H1 (cell line): ENCODE measurements at regions not wholly inside any gene's neighbourhood (a gene's known extent, or its start where the extent isn't known, plus 50 kb on each side); places are given as distances from the start of the nearest gene placed in this dataset.

Source experiments
- CTCF ChIA-PET: fragments of 300-600 bp; sonication (Branson Sonifier 250); formaldehyde crosslinking; loops from one replicate; lab custom pipeline; 2021; ENCODE audit not compliant: partially characterized antibody; lab: Charles Lee
- POLR2A ChIA-PET: fragments of 300-600 bp; sonication (Branson Sonifier 250); formaldehyde crosslinking; loops from one replicate; lab custom pipeline; 2021; ENCODE audit warnings: inconsistent platforms; ENCODE audit not compliant: partially characterized antibody; lab: Charles Lee
- DNase-seq, 2 experiments: peaks; one replicate each; pipeline versions ENCODE4 v3.0.0 to v3.0.0-alpha.2; 2010 to 2022; ENCODE audit warnings: low spot score in 2 of 2, low read depth in 1 of 2, mixed read lengths in 1 of 2
- FAIRE-seq: peaks from 2 replicates; lab custom pipeline; 2011; peaks lifted over from hg19 to GRCh38; lab: Jason Lieb, UNC
- H2AFZ ChIP-seq: 2 replicates; pipeline ENCODE4 v1.8.1; 2012; ENCODE audit warnings: low read length, inconsistent platforms
- H2AK5ac ChIP-seq: 2 replicates; pipeline ENCODE4 v1.6.1; 2013; ENCODE audit warnings: low read depth, low read length
- H2BK120ac ChIP-seq: replicated peaks from 2 replicates; pipeline ENCODE3; 2013; ENCODE audit warnings: low read depth, low read length, inconsistent platforms
- H2BK12ac ChIP-seq: 2 replicates; pipeline ENCODE4 v1.6.1; 2013; ENCODE audit warnings: low read depth, low read length
- H2BK15ac ChIP-seq: 2 replicates; pipeline ENCODE4 v1.6.1; 2013; ENCODE audit warnings: low read length
- H2BK20ac ChIP-seq: 2 replicates; pipeline ENCODE4 v1.6.1; 2013; ENCODE audit warnings: low read length
- H2BK5ac ChIP-seq: 2 replicates; pipeline ENCODE4 v1.6.1; 2013; ENCODE audit warnings: low read depth, low read length
- H3K14ac ChIP-seq: 2 replicates; pipeline ENCODE4 v1.6.1; 2013; ENCODE audit warnings: inconsistent platforms; ENCODE audit not compliant: insufficient read length
- H3K18ac ChIP-seq: 2 replicates; pipeline ENCODE4 v1.6.1; 2013; ENCODE audit warnings: low read length; ENCODE audit errors: extremely low read depth
- H3K23ac ChIP-seq: 2 replicates; pipeline ENCODE4 v1.6.1; 2013; ENCODE audit warnings: inconsistent platforms; ENCODE audit not compliant: insufficient read length
- H3K23me2 ChIP-seq: 2 replicates; pipeline ENCODE4 v1.6.1; 2013; ENCODE audit warnings: low read depth, low read length
- H3K27ac ChIP-seq: 2 replicates; pipeline ENCODE4 v1.6.1; 2011; ENCODE audit warnings: low read depth, low read length, inconsistent platforms
- H3K27me3 ChIP-seq, 4 experiments: replicated peaks in 1 of 4; 1 replicate in 1 of 4; 2 replicates in 3 of 4; pipeline versions ENCODE4 v1.6.1 to v1.8.1; 2011 to 2013; ENCODE audit warnings: low read length in 3 of 4, mild to moderate bottlenecking in 3 of 4, inconsistent platforms in 2 of 4, mixed read lengths in 2 of 4, moderate library complexity in 1 of 4; ENCODE audit not compliant: control insufficient read depth in 3 of 4, insufficient read depth in 3 of 4; ENCODE audit errors: extremely low read depth in 1 of 4
- H3K36me3 ChIP-seq, 4 experiments: 2 replicates each; pipeline versions ENCODE4 v1.6.1 to v1.8.1; 2011 to 2013; ENCODE audit warnings: mild to moderate bottlenecking in 4 of 4, low read length in 3 of 4, moderate library complexity in 2 of 4, control low read depth in 1 of 4, inconsistent platforms in 1 of 4; ENCODE audit not compliant: insufficient read depth in 4 of 4, control insufficient read depth in 2 of 4
- H3K4ac ChIP-seq: replicated peaks from 2 replicates; pipeline ENCODE3; 2013; ENCODE audit warnings: low read length, low read depth, mixed read lengths, inconsistent platforms; ENCODE audit not compliant: insufficient read length
- H3K4me1 ChIP-seq, 4 experiments: replicated peaks in 1 of 4; 1 replicate in 1 of 4; 2 replicates in 3 of 4; pipeline versions ENCODE4 v1.6.1 to v1.8.1; 2011 to 2013; ENCODE audit warnings: low read length in 3 of 4, inconsistent platforms in 2 of 4, mixed read lengths in 1 of 4; ENCODE audit not compliant: insufficient read depth in 4 of 4, control insufficient read depth in 3 of 4
- H3K4me2 ChIP-seq, 2 experiments: 2 replicates each; pipeline versions ENCODE4 v1.6.1 to v1.8.1; 2011 to 2013; ENCODE audit warnings: low read depth in 2 of 2, low read length in 2 of 2, control low read depth in 1 of 2, inconsistent platforms in 1 of 2, mild to moderate bottlenecking in 1 of 2; ENCODE audit not compliant: insufficient read depth in 1 of 2
- H3K4me3 ChIP-seq, 4 experiments: fragments of 200-600, 300-600 bp in 1 of 4; sonication (generic), shearing (Covaris generic), sonication (Bioruptor Twin) in 1 of 4; 2 replicates each; pipeline versions ENCODE4 v1.5.1 to v1.8.1; 2011 to 2016; ENCODE audit warnings: low read length in 4 of 4, low read depth in 3 of 4, control low read depth in 2 of 4, inconsistent platforms in 2 of 4, mild to moderate bottlenecking in 2 of 4, mixed read lengths in 1 of 4, moderate library complexity in 1 of 4; ENCODE audit not compliant: insufficient read depth in 2 of 4; ENCODE audit errors: extremely low read depth in 1 of 4
- H3K56ac ChIP-seq: replicated peaks from 2 replicates; pipeline ENCODE3; 2013; ENCODE audit warnings: low read depth, mild to moderate bottlenecking, mixed read lengths, low read length, inconsistent platforms; ENCODE audit not compliant: insufficient read length
- H3K79me1 ChIP-seq: 2 replicates; pipeline ENCODE4 v1.6.1; 2013; ENCODE audit warnings: low read depth, low read length, control low read depth
- H3K79me2 ChIP-seq, 2 experiments: 2 replicates each; pipeline versions ENCODE4 v1.6.1 to v1.8.1; 2012 to 2013; ENCODE audit warnings: low read length in 2 of 2, mild to moderate bottlenecking in 2 of 2, inconsistent platforms in 1 of 2; ENCODE audit not compliant: insufficient read depth in 2 of 2, control insufficient read depth in 1 of 2
- H3K9ac ChIP-seq, 4 experiments: replicated peaks in 1 of 4; 1 replicate in 1 of 4; 2 replicates in 3 of 4; pipeline versions ENCODE4 v1.6.1 to v1.8.1; 2011 to 2013; ENCODE audit warnings: low read depth in 3 of 4, low read length in 3 of 4, control low read depth in 2 of 4, mild to moderate bottlenecking in 2 of 4, moderate library complexity in 2 of 4, inconsistent platforms in 1 of 4; ENCODE audit errors: extremely low read depth in 1 of 4
- H3K9me3 ChIP-seq, 2 experiments: 2 replicates each; pipeline versions ENCODE4 v1.6.1 to v1.8.1; 2012 to 2013; ENCODE audit warnings: mild to moderate bottlenecking in 2 of 2, moderate library complexity in 2 of 2, control low read depth in 1 of 2, inconsistent platforms in 1 of 2, low read depth in 1 of 2, low read length in 1 of 2, mixed read lengths in 1 of 2; ENCODE audit not compliant: insufficient read depth in 2 of 2
- H4K20me1 ChIP-seq, 2 experiments: replicated peaks in 1 of 2; 2 replicates each; pipeline versions ENCODE3 to v1.8.1; 2011 to 2013; ENCODE audit warnings: inconsistent platforms in 2 of 2, low read length in 2 of 2, mild to moderate bottlenecking in 1 of 2; ENCODE audit not compliant: insufficient read depth in 2 of 2, control insufficient read depth in 1 of 2
- H4K5ac ChIP-seq: 2 replicates; pipeline ENCODE4 v1.6.1; 2013; ENCODE audit warnings: low read length, low read depth, mixed read lengths, inconsistent platforms; ENCODE audit not compliant: insufficient read length
- H4K8ac ChIP-seq: 2 replicates; pipeline ENCODE4 v1.8.0; 2013; ENCODE audit warnings: mild to moderate bottlenecking, moderate library complexity, low read length, inconsistent platforms; ENCODE audit not compliant: insufficient read depth; ENCODE audit errors: extremely low read depth
- H4K91ac ChIP-seq: replicated peaks from 2 replicates; pipeline ENCODE3; 2013; ENCODE audit warnings: low read length, mixed read lengths, inconsistent platforms; ENCODE audit not compliant: insufficient read length
- CHD1 ChIP-seq: IDR thresholded peaks from 2 replicates; pipeline ENCODE4 v1.6.1; 2012; ENCODE audit warnings: low read depth, low read length, improper control_type of control experiment
- EP300 ChIP-seq, 2 experiments: IDR thresholded peaks; 1 replicate in 1 of 2; 2 replicates in 1 of 2; pipeline ENCODE4 v1.6.1; 2011 to 2012; ENCODE audit warnings: low read depth in 2 of 2, low read length in 2 of 2, mild to moderate bottlenecking in 2 of 2, borderline replicate concordance in 1 of 2, inconsistent platforms in 1 of 2, moderate library complexity in 1 of 2
- GABPA ChIP-seq: IDR thresholded peaks from 2 replicates; pipeline ENCODE4 v1.6.1; 2011; ENCODE audit warnings: mild to moderate bottlenecking, low read length, moderate library complexity, borderline replicate concordance; ENCODE audit not compliant: insufficient read depth
- POLR2A ChIP-seq, 2 experiments: IDR thresholded peaks; 1 replicate in 1 of 2; 2 replicates in 1 of 2; pipeline ENCODE4 v1.6.1; 2011; ENCODE audit warnings: low read depth in 2 of 2, low read length in 2 of 2, mild to moderate bottlenecking in 2 of 2; ENCODE audit errors: control extremely low read depth in 1 of 2
- RAD21 ChIP-seq, 2 experiments: IDR thresholded peaks in 1 of 2; conservative IDR thresholded peaks in 1 of 2; 2 replicates each; pipeline ENCODE4 v1.6.1; 2011; ENCODE audit warnings: low read depth in 2 of 2, low read length in 2 of 2, improper control_type of control experiment in 1 of 2, inconsistent platforms in 1 of 2, mild to moderate bottlenecking in 1 of 2, moderate library complexity in 1 of 2
- SP1 ChIP-seq: IDR thresholded peaks from 2 replicates; pipeline ENCODE4 v1.6.1; 2011; ENCODE audit warnings: low read depth, low read length
- SRF ChIP-seq: IDR thresholded peaks from 2 replicates; pipeline ENCODE4 v1.6.1; 2011; ENCODE audit warnings: mild to moderate bottlenecking, low read depth, low read length, moderate library complexity
- YY1 ChIP-seq: IDR thresholded peaks from 2 replicates; pipeline ENCODE4 v1.6.1; 2011; ENCODE audit warnings: low read depth, mild to moderate bottlenecking, low read length
- WGBS, 2 experiments: shearing (Covaris generic) in 1 of 2; methylation state at CpG; one replicate each; pipeline versions ENCODE4 v1.1.6 to v1.1.7; 2013 to 2015; ENCODE audit warnings: low lambda C conversion rate in 2 of 2, mixed read lengths in 2 of 2, inconsistent platforms in 1 of 2, low coverage in 1 of 2, missing lambda C conversion rate in 1 of 2; ENCODE audit not compliant: insufficient replicate concordance in 2 of 2, insufficient coverage in 1 of 2, insufficient read length in 1 of 2; ENCODE audit errors: extremely low coverage in 1 of 2, missing lambda C conversion rate in 1 of 2; 5-methylcytosine and 5-hydroxymethylcytosine counted together
- TF ChIP-seq, protein P1 (sequence below): IDR thresholded peaks from 2 replicates; pipeline ENCODE4 v1.6.1; 2012; ENCODE audit warnings: inconsistent platforms

DNA sequence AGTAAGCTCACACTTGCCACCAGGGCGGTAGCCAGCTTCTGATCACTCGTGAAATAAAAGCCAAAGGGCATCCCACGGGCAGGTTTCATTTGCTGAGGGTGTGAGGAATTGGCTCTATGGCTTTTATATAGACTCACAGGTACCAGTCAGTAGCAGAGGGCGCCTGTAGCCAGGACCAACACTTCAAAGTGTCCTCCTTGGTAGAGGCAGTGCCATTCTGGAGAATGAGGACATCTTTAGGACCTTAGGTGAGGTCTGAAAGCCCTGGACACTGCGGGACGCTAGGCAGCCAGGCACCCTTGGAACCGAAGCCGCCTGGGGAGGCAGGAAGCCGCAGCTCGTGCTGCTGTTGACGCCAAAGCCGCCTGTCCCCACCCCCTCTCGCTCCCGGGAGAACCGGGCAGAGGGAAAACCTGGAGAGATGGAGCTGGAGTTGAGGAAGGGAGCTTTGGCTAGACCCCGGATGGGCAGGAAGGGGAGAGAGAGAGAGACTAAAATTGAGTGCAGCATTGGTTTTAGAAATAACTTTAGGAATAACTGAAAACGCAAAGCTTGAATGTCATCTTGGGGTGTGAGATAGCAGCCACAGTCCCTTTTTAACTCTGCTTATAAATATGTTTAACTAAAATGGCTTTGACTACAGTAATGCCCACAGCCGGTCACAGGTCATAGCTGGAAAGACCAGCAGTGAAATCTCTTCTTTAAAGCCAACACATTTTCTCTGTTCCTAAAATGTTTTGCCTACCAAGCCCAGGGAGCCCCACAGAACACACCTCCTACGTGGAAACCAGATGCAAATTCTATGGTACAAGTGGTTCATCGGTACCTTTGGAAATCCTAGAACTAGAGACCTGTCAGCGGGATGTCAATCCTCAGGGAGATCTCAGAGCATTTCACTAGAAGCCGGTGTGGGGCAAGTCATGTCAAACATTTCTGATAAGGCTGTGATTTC is 128.5 kb upstream of the CDYL start:
- Histone ChIP-seq H3K9ac (peak overlapping the region in 1 of 4 experiments; percentile 29; a peak in 2 of 7 replicates), H3K4me2 (peak overlapping the region; percentile 65 to 66), H4K91ac (peak overlapping the region; percentile 67), H3K27me3 (no peaks in the 10 kb centered on the region), H3K79me2 (no peaks in the 10 kb centered on the region), H3K23ac (no peak overlapping the region), H3K79me1 (no peaks in the 10 kb centered on the region), H2BK12ac (peak overlapping the region; percentile 86; the same call in 1 of the 2 replicates), H2BK15ac (no peak overlapping the region), H3K18ac (peak overlapping the region; percentile 96), H3K56ac (no peak overlapping the region), H2AFZ (peak overlapping the region; percentile 86), H2BK5ac (peak overlapping the region; percentile 86; the same call in 1 of the 2 replicates), H4K5ac (no peak overlapping the region), H2AK5ac (no peak overlapping the region), H3K4ac (no peak overlapping the region), H4K8ac (0 out of 2 replicates have a peak overlapping the region, but pooled peaks have one; percentile 58), H2BK20ac (peak overlapping the region; percentile 53; the same call in 1 of the 2 replicates), H3K27ac (no peak overlapping the region), H3K4me3 (peak overlapping the region; percentile 25 to 52 (median 40); a peak in 6 of 8 replicates), H4K20me1 (no peaks in the 10 kb centered on the region), H3K23me2 (no peaks in the 10 kb centered on the region), H3K36me3 (no peaks in the 10 kb centered on the region), H3K14ac (no peak overlapping the region), H3K4me1 (peaks cover 4 to 9% (median 7%) of the 10 kb centered on the region in 4 experiments; a peak in 5 of 7 replicates), H3K9me3 (peaks cover 0 to 3% of the 10 kb centered on the region in 2 experiments; a peak in 1 of 4 replicates), H2BK120ac (peak overlapping the region; percentile 76)
- no peak for FAIRE-seq
- POLR2A ChIA-PET = interaction anchor here (0.9 to 1.2 kb wide), 3 partner anchors 15 to 201 kb away, joined by 3 to 4 read pairs (median 3); no protein-coding TSS in a partner anchor
- WGBS, 2 experiments = 23% methylated on average over 21 of the region's 22 CpGs; no CpG with 5 or more reads in 1 of the 2 experiments
- CTCF ChIA-PET = interaction anchor here (0.6 to 1.4 kb wide), 8 partner anchors 8 to 382 kb away, joined by 3 to 4 read pairs (median 3); no protein-coding TSS in a partner anchor
- peak; percentile 60 to 98 for DNase-seq
- TF ChIP-seq CHD1 (no peak), GABPA (peak; percentile 54; the same call in 1 of the 2 replicates), SRF (0 out of 2 replicates have a peak, but pooled peaks have one; percentile 20), YY1 (peak; percentile 71; the same call in 1 of the 2 replicates), POLR2A (IDR thresholded peaks at IDR 0.05; ENCODE audit: control extremely low read depth in 1 of 2, low read depth in 2 of 2, low read length in 2 of 2) (peak in 1 of 2 experiments; percentile 26; a peak in 1 of 3 replicates), RAD21 (IDR thresholded peaks at IDR 0.05 in 1 of 2, conservative IDR thresholded peaks at IDR 0.05 in 1 of 2; ENCODE audit: low read depth in 2 of 2, low read length in 2 of 2) (peak; percentile 21 to 51; a peak in 3 of 4 replicates), SP1 (peak; percentile 98), EP300 (IDR thresholded peaks at IDR 0.05; ENCODE audit: borderline replicate concordance in 1 of 2, low read depth in 2 of 2, low read length in 2 of 2) (peak in 1 of 2 experiments; percentile 92; a peak in 1 of 3 replicates)
- TF ChIP-seq, protein P1, sequence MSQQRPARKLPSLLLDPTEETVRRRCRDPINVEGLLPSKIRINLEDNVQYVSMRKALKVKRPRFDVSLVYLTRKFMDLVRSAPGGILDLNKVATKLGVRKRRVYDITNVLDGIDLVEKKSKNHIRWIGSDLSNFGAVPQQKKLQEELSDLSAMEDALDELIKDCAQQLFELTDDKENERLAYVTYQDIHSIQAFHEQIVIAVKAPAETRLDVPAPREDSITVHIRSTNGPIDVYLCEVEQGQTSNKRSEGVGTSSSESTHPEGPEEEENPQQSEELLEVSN = peak; percentile 98
